RWPE2 (cell line): ENCODE measurements at regions not wholly inside any gene's neighbourhood (a gene's known extent, or its start where the extent isn't known, plus 50 kb on each side); places are given as distances from the start of the nearest gene placed in this dataset.

Experiments used
- ATAC-seq: fragments of 200-7000 bp; cut with Tn5 transposase; 3 replicates; pipeline ENCODE4 v1.9.1; 2021; ENCODE audit warnings: low read depth
- DNase-seq: peaks from one replicate; pipeline ENCODE4 v3.0.0-alpha.2; 2020; ENCODE audit warnings: low spot score
- H3K27ac ChIP-seq: fragments of 450-650 bp; 2 replicates; pipeline ENCODE4 v1.5.1; 2017; ENCODE audit warnings: mild to moderate bottlenecking; ENCODE audit not compliant: poor library complexity, severe bottlenecking
- H3K27me3 ChIP-seq: fragments of 250-450 bp; sonication (Bioruptor Pico); 2 replicates; pipeline ENCODE4 v1.5.1; 2021; ENCODE audit warnings: mild to moderate bottlenecking, moderate library complexity; ENCODE audit not compliant: insufficient read depth, poor library complexity, severe bottlenecking
- H3K36me3 ChIP-seq: fragments of 250-450 bp; sonication (Bioruptor Pico); 2 replicates; pipeline ENCODE4 v1.5.1; 2020; ENCODE audit warnings: low read depth, mild to moderate bottlenecking, moderate library complexity
- H3K4me1 ChIP-seq: fragments of 250-450 bp; sonication (Bioruptor Pico); 2 replicates; pipeline ENCODE4 v1.5.1; 2021; ENCODE audit warnings: mild to moderate bottlenecking, moderate library complexity; ENCODE audit not compliant: insufficient read depth, poor library complexity, severe bottlenecking
- H3K4me3 ChIP-seq: fragments of 250-450 bp; sonication (Bioruptor Pico); 2 replicates; pipeline ENCODE4 v1.5.1; 2021; ENCODE audit warnings: mild to moderate bottlenecking, moderate library complexity; ENCODE audit not compliant: severe bottlenecking
- H3K9me3 ChIP-seq: fragments of 250-450 bp; sonication (Bioruptor Pico); 2 replicates; pipeline ENCODE4 v1.5.1; 2021; ENCODE audit warnings: mild to moderate bottlenecking, moderate library complexity; ENCODE audit not compliant: severe bottlenecking
- CTCF ChIP-seq: fragments of 450-650 bp; IDR thresholded peaks from one replicate; pipeline ENCODE4 v1.5.1; 2017; ENCODE audit warnings: mild to moderate bottlenecking, moderate library complexity; ENCODE audit not compliant: poor library complexity, severe bottlenecking

GRCh38 chr6:22499815-22500214 is 69.6 kb upstream of the HDGFL1 start:
- H3K4me1 ChIP-seq: no peaks in the 10 kb centered on the region
- no peak overlapping the region for H3K4me3 ChIP-seq
- no peak for DNase-seq
- H3K36me3 ChIP-seq: no peaks in the 10 kb centered on the region
- H3K27ac ChIP-seq: no peak overlapping the region
- no peaks in the 10 kb centered on the region for H3K9me3 ChIP-seq
- no peak for ATAC-seq
- no peak for TF ChIP-seq CTCF
- no peaks in the 10 kb centered on the region for H3K27me3 ChIP-seq

GRCh38 chr6:22506496-22506895 is 62.9 kb upstream of the HDGFL1 start:
- no peaks in the 10 kb centered on the region for H3K27me3 ChIP-seq
- H3K4me1 ChIP-seq: no peaks in the 10 kb centered on the region
- H3K36me3 ChIP-seq: no peaks in the 10 kb centered on the region
- no peak for TF ChIP-seq CTCF
- ATAC-seq (no peak), DNase-seq (no peak)
- no peak overlapping the region for H3K4me3 ChIP-seq
- no peaks in the 10 kb centered on the region for H3K9me3 ChIP-seq
- H3K27ac ChIP-seq: no peak overlapping the region

- H3K4me3 ChIP-seq: no peak overlapping the region
- ATAC-seq: no peak
- no peaks in the 10 kb centered on the region for H3K36me3 ChIP-seq
- H3K27me3 ChIP-seq: no peaks in the 10 kb centered on the region
- TF ChIP-seq CTCF: no peak
- no peak for DNase-seq
- H3K9me3 ChIP-seq: no peaks in the 10 kb centered on the region
- H3K27ac ChIP-seq: no peak overlapping the region
- no peaks in the 10 kb centered on the region for H3K4me1 ChIP-seq
These were observed 56.5 kb upstream of the HDGFL1 start for GRCh38 chr6:22512686-22513427.

GRCh38 chr6:22513667-22514066 is 55.7 kb upstream of the HDGFL1 start:
- no peak overlapping the region for H3K27ac ChIP-seq
- no peak for TF ChIP-seq CTCF
- H3K27me3 ChIP-seq: no peaks in the 10 kb centered on the region
- H3K9me3 ChIP-seq: no peaks in the 10 kb centered on the region
- DNase-seq: no peak
- no peaks in the 10 kb centered on the region for H3K36me3 ChIP-seq
- no peak for ATAC-seq
- no peak overlapping the region for H3K4me3 ChIP-seq
- H3K4me1 ChIP-seq: no peaks in the 10 kb centered on the region

GRCh38 chr6:22519237-22519636 is 50.1 kb upstream of the HDGFL1 start:
- no peak overlapping the region for H3K27ac ChIP-seq
- TF ChIP-seq CTCF: no peak
- no peaks in the 10 kb centered on the region for H3K4me1 ChIP-seq
- no peaks in the 10 kb centered on the region for H3K9me3 ChIP-seq
- no peak overlapping the region for H3K4me3 ChIP-seq
- no peaks in the 10 kb centered on the region for H3K27me3 ChIP-seq
- H3K36me3 ChIP-seq: no peaks in the 10 kb centered on the region
- no peak for DNase-seq
- no peak for ATAC-seq
